Uterus (tissue), 3 donors: ENCODE measurements at regions not wholly inside any gene's neighbourhood (a gene's known extent, or its start where the extent isn't known, plus 50 kb on each side); places are given as distances from the start of the nearest gene placed in this dataset.
"Not testable (repeated sequence)": the region's sequence is repeated elsewhere in the genome, so short reads cannot be mapped to it uniquely, and the experiment has no call there.

ENCODE experiments used
- DNase-seq, 2 donors: peaks; one replicate each; pipeline ENCODE4 v3.0.0-alpha.2; 2019 to 2020
- H3K27ac ChIP-seq, 2 donors: fragments of 200-600 bp; sonication (generic); 1 replicate in 1 of 2; 2 replicates in 1 of 2; pipeline ENCODE4 v1.5.1; 2016 to 2018
- H3K27me3 ChIP-seq, 2 donors: fragments of 200-600 bp; sonication (generic); one replicate each; pipeline ENCODE4 v1.5.1; 2018 to 2019; ENCODE audit warnings: control low read depth in 1 of 2
- H3K36me3 ChIP-seq, 2 donors: fragments of 200-600 bp; sonication (generic); one replicate each; pipeline ENCODE4 v1.5.1; 2019; ENCODE audit warnings: control low read depth in 1 of 2
- H3K4me1 ChIP-seq, 2 donors: fragments of 200-600 bp; sonication (generic); one replicate each; pipeline ENCODE4 v1.5.1; 2018 to 2019; ENCODE audit warnings: control low read depth in 1 of 2
- H3K4me3 ChIP-seq, 2 donors: fragments of 200-600 bp; sonication (generic); 1 replicate in 1 of 2; 2 replicates in 1 of 2; pipeline ENCODE4 v1.5.1; 2018 to 2019; ENCODE audit warnings: mild to moderate bottlenecking in 1 of 2
- H3K9me3 ChIP-seq, 2 donors: fragments of 200-600 bp; sonication (generic); one replicate each; pipeline ENCODE4 v1.5.1; 2019; ENCODE audit warnings: control low read depth in 1 of 2
- POLR2A ChIP-seq, 2 donors: fragments of 450-650 bp; IDR thresholded peaks; one replicate each; pipeline ENCODE4 v1.6.1; 2016; ENCODE audit warnings: antibody characterized with exemption in 2 of 2, mild to moderate bottlenecking in 1 of 2, moderate library complexity in 1 of 2
- intact Hi-C: fragments of 100-400 bp; cut with DNase I; formaldehyde crosslinking; loops from one replicate; pipeline ENCODE4 v1.15.1; 2023; ENCODE audit warnings: low total_unique reads
- TF ChIP-seq, protein P1 (sequence below), 4 experiments: fragments of 200-600 bp in 2 of 4; fragments of 450-650 bp in 2 of 4; sonication (generic) in 2 of 4; IDR thresholded peaks; one replicate each; pipeline ENCODE4 v1.5.1; 2016 to 2019; ENCODE audit warnings: antibody characterized with exemption in 4 of 4, mild to moderate bottlenecking in 2 of 4, moderate library complexity in 1 of 4
- donor health status: DM: yes; HTN: yes; CAD: no.

DNA sequence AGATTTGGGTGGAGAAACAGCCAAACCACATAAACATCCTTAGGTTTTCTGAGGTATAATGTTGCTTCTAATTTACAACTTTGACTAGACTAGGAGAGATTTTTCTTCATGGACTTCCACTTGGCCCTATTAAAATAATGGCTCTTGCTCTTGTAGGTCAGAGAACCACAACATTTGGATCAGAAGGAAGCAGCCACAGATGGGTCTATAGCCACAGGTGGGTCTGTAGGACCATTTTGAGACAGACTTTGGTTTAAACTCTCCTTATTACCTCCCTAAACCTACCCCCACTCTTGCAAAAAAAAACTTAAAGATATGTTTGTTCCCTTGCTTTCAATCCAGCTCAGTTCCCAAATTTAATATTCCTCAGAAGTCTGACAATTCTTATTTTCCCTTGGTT, 1260.8 kb downstream of the GATA3 start:
- H3K27me3 ChIP-seq: no peaks in the 10 kb centered on the region
- intact Hi-C loops: no loop called here
- no peaks in the 10 kb centered on the region for H3K9me3 ChIP-seq
- no peaks in the 10 kb centered on the region for H3K4me1 ChIP-seq
- no peak overlapping the region for H3K4me3 ChIP-seq
- no peaks in the 10 kb centered on the region for H3K36me3 ChIP-seq
- TF ChIP-seq POLR2A (IDR thresholded peaks at IDR 0.05): no peak
- TF ChIP-seq, protein P1, sequence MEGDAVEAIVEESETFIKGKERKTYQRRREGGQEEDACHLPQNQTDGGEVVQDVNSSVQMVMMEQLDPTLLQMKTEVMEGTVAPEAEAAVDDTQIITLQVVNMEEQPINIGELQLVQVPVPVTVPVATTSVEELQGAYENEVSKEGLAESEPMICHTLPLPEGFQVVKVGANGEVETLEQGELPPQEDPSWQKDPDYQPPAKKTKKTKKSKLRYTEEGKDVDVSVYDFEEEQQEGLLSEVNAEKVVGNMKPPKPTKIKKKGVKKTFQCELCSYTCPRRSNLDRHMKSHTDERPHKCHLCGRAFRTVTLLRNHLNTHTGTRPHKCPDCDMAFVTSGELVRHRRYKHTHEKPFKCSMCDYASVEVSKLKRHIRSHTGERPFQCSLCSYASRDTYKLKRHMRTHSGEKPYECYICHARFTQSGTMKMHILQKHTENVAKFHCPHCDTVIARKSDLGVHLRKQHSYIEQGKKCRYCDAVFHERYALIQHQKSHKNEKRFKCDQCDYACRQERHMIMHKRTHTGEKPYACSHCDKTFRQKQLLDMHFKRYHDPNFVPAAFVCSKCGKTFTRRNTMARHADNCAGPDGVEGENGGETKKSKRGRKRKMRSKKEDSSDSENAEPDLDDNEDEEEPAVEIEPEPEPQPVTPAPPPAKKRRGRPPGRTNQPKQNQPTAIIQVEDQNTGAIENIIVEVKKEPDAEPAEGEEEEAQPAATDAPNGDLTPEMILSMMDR (IDR thresholded peaks at IDR 0.05): no peak
- H3K27ac ChIP-seq: no peak overlapping the region
- DNase-seq: no peak

DNA sequence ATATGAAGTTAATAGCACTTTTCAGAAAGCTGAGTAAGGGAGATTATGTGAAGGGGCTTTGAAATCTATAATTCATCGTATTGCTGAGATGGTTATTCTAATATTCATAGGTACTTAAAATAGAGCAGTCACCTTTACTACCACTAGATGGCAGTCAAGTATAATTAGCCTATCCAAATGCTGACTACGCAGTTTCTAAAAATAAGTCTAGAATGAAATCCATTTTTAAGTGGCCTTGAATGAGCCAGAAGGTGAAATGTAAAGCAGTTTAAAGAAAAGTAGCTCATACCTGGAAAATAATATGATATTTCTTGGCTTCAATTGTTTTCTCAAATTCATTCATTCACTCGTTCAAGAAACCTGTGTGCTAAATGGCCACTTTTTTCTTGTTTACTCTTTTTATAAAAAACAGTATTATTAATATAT, 1277.1 kb downstream of the GATA3 start:
- H3K27me3 ChIP-seq: no peaks in the 10 kb centered on the region
- H3K4me1 ChIP-seq: no peaks in the 10 kb centered on the region
- H3K27ac ChIP-seq: no peak overlapping the region
- intact Hi-C loops: no loop called here
- TF ChIP-seq, protein P1 (IDR thresholded peaks at IDR 0.05): peak; percentile 56 to 84 (median 66)
- no peak for TF ChIP-seq POLR2A (IDR thresholded peaks at IDR 0.05)
- DNase-seq: no peak
- H3K4me3 ChIP-seq: no peak overlapping the region
- H3K36me3 ChIP-seq: no peaks in the 10 kb centered on the region
- no peaks in the 10 kb centered on the region for H3K9me3 ChIP-seq

DNA sequence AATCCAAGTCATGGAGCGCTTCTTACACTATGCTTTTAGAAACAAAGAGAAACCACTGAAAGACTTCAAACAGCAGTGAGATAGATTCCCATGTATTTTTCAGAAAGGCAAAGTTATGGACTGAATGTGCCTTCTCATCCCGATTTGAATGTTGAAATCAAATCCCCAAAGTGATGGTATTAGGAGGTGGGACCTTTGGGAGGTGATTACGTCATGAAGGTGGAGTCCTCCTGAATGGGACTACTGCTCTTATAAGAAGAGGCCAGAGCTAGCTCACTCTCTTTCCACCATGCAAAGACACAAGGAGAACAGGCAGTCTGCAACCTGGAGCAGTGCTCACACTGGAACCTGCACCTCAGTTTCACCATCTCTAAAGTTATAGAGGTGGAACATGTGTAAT, 1279.8 kb downstream of the GATA3 start:
- no peaks in the 10 kb centered on the region for H3K27me3 ChIP-seq
- H3K4me3 ChIP-seq: no peak overlapping the region
- intact Hi-C loops: no loop called here
- no peak overlapping the region for H3K27ac ChIP-seq
- no peaks in the 10 kb centered on the region for H3K36me3 ChIP-seq
- TF ChIP-seq, protein P1 (IDR thresholded peaks at IDR 0.05): no peak
- TF ChIP-seq POLR2A (IDR thresholded peaks at IDR 0.05): no peak
- H3K9me3 ChIP-seq: no peaks in the 10 kb centered on the region
- no peak for DNase-seq
- no peaks in the 10 kb centered on the region for H3K4me1 ChIP-seq

DNA sequence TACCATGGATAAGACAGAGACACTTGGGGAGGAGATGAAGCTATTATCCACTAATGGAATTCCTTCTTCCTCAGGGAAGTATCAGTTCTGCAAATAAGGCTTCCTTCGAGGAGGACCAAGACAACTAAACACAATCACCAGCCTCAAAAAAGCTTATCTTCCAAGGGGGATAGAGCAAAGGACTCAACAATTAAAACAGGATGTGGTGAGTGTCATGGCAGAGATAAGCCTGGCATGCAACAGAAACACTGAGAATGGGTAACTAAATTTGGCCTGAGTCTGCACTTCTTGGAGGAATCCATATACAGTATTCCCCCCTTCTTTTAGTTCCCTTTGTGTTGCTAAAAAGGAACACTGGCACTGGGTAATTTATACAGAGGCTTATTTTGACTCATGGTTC, 1285.2 kb downstream of the GATA3 start:
- H3K36me3 ChIP-seq: no peaks in the 10 kb centered on the region
- DNase-seq: no peak
- no peaks in the 10 kb centered on the region for H3K27me3 ChIP-seq
- no peaks in the 10 kb centered on the region for H3K9me3 ChIP-seq
- H3K4me3 ChIP-seq: no peak overlapping the region
- no peak for TF ChIP-seq POLR2A (IDR thresholded peaks at IDR 0.05)
- TF ChIP-seq, protein P1 (IDR thresholded peaks at IDR 0.05): no peak
- intact Hi-C loops: no loop called here
- H3K27ac ChIP-seq: no peak overlapping the region
- H3K4me1 ChIP-seq: no peaks in the 10 kb centered on the region

DNA sequence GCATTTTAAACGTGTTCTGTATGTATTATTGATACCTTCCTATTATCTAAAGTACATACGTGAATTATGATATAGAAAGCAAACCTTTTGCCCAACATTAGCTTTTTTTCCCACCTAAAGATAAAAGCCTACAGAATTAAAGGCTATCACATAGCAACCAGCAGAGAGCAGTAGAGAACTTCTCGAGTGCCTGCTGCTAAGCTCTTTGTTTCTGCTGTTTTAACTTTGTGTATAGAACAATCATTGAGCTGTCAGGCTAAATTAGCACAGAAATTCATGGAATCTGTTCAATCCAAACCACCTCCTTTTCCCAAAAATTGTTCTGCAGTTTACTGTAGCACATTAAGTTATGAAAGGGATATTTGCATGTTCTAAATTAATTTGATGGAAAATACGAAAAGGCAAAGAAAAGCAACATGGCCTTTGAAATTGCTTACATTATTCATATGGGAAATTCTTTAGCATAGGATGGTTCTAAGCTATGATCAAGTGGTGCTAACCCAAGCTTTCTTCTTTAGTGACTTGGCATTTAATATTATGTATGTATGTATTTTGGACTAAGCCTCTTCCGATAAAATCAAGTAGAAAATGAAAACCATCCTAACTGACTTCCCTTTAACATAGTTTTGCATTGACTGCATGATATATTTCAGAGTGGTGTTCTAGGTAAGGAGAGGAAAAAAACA, 1288.5 kb downstream of the GATA3 start:
- no peak for DNase-seq
- Histone ChIP-seq H3K27me3 (no peaks in the 10 kb centered on the region), H3K9me3 (no peaks in the 10 kb centered on the region), H3K27ac (no peak overlapping the region), H3K36me3 (no peaks in the 10 kb centered on the region), H3K4me1 (no peaks in the 10 kb centered on the region), H3K4me3 (no peak overlapping the region)
- TF ChIP-seq, protein P1 (IDR thresholded peaks at IDR 0.05): peak; percentile 51 to 65 (median 60)
- no peak for TF ChIP-seq POLR2A (IDR thresholded peaks at IDR 0.05)
- intact Hi-C loops: no loop called here

DNA sequence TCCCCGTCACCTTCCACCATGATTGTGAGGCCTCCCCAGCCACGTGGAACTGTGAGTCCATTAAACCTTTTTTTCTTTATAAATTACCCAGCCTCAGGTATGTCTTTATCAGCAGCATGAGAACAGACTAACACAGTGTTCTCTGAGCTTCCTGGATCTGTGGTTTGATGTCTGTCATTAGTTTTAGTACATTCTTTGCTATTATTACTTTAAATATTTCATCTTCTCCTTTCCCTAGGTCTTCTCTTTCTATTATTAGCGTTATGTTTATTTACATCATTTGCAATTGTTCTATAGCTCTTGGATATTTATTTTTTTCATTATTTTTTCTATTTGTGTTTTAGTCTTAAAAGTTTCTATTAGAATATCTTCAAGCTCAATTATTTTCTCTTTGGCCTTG, 1293.4 kb downstream of the GATA3 start:
- intact Hi-C loops, H3K27ac ChIP-seq, H3K9me3 ChIP-seq, H3K4me1 ChIP-seq, H3K27me3 ChIP-seq, H3K4me3 ChIP-seq, DNase-seq, H3K36me3 ChIP-seq: not testable (repeated sequence)
